C4-2B (cell line): ENCODE measurements at regions not wholly inside any gene's neighbourhood (a gene's known extent, or its start where the extent isn't known, plus 50 kb on each side); places are given as distances from the start of the nearest gene placed in this dataset.

Experiments
- H3K27ac ChIP-seq: fragments of 450-650 bp; 2 replicates; pipeline ENCODE4 v1.5.1; 2017
- CTCF ChIP-seq: fragments of 450-650 bp; conservative IDR thresholded peaks from 2 replicates; pipeline ENCODE4 v1.5.1; 2017; ENCODE audit warnings: mild to moderate bottlenecking
- ZFX ChIP-seq: fragments of 450-650 bp; IDR thresholded peaks from 2 replicates; pipeline ENCODE4 v1.6.1; 2017

GRCh38 chr4:149296503-149296902, 519.1 kb downstream of the IQCM start:
- H3K27ac ChIP-seq: no peak overlapping the region

GRCh38 chr4:149296084-149296483, 519.6 kb downstream of the IQCM start:
- TF ChIP-seq ZFX (no peak), CTCF (no peak)
- H3K27ac ChIP-seq: no peak overlapping the region

More at GRCh38 chr4:149296503-149296902, 519.1 kb downstream of the IQCM start:
- no peak for TF ChIP-seq CTCF
- no peak for TF ChIP-seq ZFX

GRCh38 chr4:149294601-149295000, 521.0 kb downstream of the IQCM start:
- TF ChIP-seq CTCF (no peak), ZFX (no peak)

GRCh38 chr4:149293046-149293649, 522.5 kb downstream of the IQCM start:
- TF ChIP-seq CTCF: no peak
- no peak for TF ChIP-seq ZFX

More at GRCh38 chr4:149294601-149295000, 521.0 kb downstream of the IQCM start:
- no peak overlapping the region for H3K27ac ChIP-seq

GRCh38 chr4:149292425-149293007, 523.1 kb downstream of the IQCM start:
- H3K27ac ChIP-seq: no peak overlapping the region
- TF ChIP-seq CTCF (no peak), ZFX (no peak)

More at GRCh38 chr4:149293046-149293649, 522.5 kb downstream of the IQCM start:
- H3K27ac ChIP-seq: no peak overlapping the region

GRCh38 chr4:149291463-149291862, 524.2 kb downstream of the IQCM start:
- TF ChIP-seq ZFX (no peak), CTCF (no peak)
- H3K27ac ChIP-seq: no peak overlapping the region

GRCh38 chr4:149280806-149281205, 534.8 kb downstream of the IQCM start:
- H3K27ac ChIP-seq: no peak overlapping the region
- no peak for TF ChIP-seq CTCF
- no peak for TF ChIP-seq ZFX
